ACC112 (cell line): ENCODE measurements at regions not wholly inside any gene's neighbourhood (a gene's known extent, or its start where the extent isn't known, plus 50 kb on each side); places are given as distances from the start of the nearest gene placed in this dataset.
A peak's percentile ranks its signal among the peaks of the same experiment; 100 is the strongest.
"Not testable (repeated sequence)": the region's sequence is repeated elsewhere in the genome, so short reads cannot be mapped to it uniquely, and the experiment has no call there.

Experiments
- H2AFZ ChIP-seq: fragments of 200-600 bp; sonication (generic); one replicate; pipeline ENCODE4 v1.6.0; 2017; ENCODE audit warnings: antibody characterized with exemption, low read length; ENCODE audit not compliant: unreplicated experiment
- H3K27ac ChIP-seq: fragments of 200-600 bp; sonication (generic); 2 replicates; pipeline ENCODE4 v1.5.1; 2014; ENCODE audit warnings: low read depth, mild to moderate bottlenecking, antibody characterized with exemption, low read length, moderate library complexity
- H3K27me3 ChIP-seq: fragments of 200-600 bp; sonication (generic); 2 replicates; pipeline ENCODE4 v1.6.1; 2014; ENCODE audit warnings: mild to moderate bottlenecking, antibody characterized with exemption, low read length, moderate library complexity, mixed read lengths; ENCODE audit not compliant: insufficient read depth
- H3K36me3 ChIP-seq: fragments of 200-600 bp; sonication (generic); 2 replicates; pipeline ENCODE4 v1.6.1; 2016; ENCODE audit warnings: mild to moderate bottlenecking, antibody characterized with exemption, low read length, moderate library complexity, mixed read lengths; ENCODE audit not compliant: insufficient read depth
- H3K4me1 ChIP-seq: fragments of 200-600 bp; sonication (generic); one replicate; pipeline ENCODE4 v1.6.1; 2016; ENCODE audit warnings: low read length, mixed read lengths; ENCODE audit not compliant: insufficient read depth, unreplicated experiment, control insufficient read depth
- H3K4me3 ChIP-seq: fragments of 200-600 bp; sonication (generic); 2 replicates; pipeline ENCODE4 v1.5.1; 2014; ENCODE audit warnings: mild to moderate bottlenecking, low read depth, low read length
- H3K79me2 ChIP-seq: fragments of 200-600 bp; sonication (generic); one replicate; pipeline ENCODE4 v1.6.0; 2016; ENCODE audit warnings: low read length; ENCODE audit not compliant: control insufficient read depth, unreplicated experiment, insufficient read depth

DNA sequence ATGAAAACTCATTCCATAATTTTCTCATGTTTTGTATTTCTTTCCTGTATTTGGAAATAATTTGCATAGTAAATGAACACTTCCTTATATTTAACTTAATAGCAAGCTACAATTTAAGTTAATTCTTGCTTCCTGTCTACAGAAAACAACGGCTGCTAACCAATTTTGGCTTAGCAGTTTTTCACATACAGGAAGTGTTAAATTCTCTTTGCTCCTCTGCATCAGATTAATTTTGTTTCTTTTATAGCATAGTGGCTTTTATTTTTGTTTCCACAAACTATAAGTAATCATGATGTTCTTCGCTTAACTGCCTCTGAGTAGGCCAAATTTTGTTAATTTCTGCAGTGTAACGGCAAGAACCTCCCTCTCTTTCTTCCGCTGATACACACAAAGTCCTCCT is 182.9 kb downstream of the ALX1 start:
- H3K27me3 ChIP-seq = peaks cover 2% of the 10 kb centered on the region; the same call in 1 of the 2 replicates
- no peak overlapping the region for H3K27ac ChIP-seq
- no peak overlapping the region for H2AFZ ChIP-seq

DNA sequence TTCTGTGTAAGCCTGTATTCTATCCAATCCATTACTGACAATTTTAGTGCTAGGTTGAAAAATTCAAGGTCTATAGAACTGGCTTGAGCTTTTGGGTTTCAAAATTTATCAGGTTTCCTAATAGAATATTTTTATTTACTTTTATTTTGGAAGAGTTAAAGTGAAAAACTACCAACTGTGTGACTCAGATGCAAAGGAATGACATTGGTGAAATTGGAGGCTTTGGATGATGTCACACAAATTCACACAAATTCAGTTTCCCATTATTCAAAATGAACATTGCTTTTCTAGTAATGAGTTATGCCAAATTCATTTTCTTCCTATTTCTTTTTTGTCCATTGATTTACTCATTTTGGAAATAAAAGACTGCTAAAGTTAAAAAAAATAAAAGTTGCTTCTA is 186.9 kb downstream of the ALX1 start:
- Histone ChIP-seq H3K4me3 (no peak overlapping the region), H3K36me3 (no peaks in the 10 kb centered on the region), H3K4me1 (peaks cover 8% of the 10 kb centered on the region), H3K79me2 (no peaks in the 10 kb centered on the region), H3K27ac (no peak overlapping the region), H3K27me3 (no peaks in the 10 kb centered on the region; the same call in 1 of the 2 replicates), H2AFZ (no peak overlapping the region)

More for the DNA sequence above, 182.9 kb downstream of the ALX1 start:
- Histone ChIP-seq H3K4me1 (peaks cover 5% of the 10 kb centered on the region), H3K36me3 (no peaks in the 10 kb centered on the region), H3K79me2 (no peaks in the 10 kb centered on the region), H3K4me3 (no peak overlapping the region)

DNA sequence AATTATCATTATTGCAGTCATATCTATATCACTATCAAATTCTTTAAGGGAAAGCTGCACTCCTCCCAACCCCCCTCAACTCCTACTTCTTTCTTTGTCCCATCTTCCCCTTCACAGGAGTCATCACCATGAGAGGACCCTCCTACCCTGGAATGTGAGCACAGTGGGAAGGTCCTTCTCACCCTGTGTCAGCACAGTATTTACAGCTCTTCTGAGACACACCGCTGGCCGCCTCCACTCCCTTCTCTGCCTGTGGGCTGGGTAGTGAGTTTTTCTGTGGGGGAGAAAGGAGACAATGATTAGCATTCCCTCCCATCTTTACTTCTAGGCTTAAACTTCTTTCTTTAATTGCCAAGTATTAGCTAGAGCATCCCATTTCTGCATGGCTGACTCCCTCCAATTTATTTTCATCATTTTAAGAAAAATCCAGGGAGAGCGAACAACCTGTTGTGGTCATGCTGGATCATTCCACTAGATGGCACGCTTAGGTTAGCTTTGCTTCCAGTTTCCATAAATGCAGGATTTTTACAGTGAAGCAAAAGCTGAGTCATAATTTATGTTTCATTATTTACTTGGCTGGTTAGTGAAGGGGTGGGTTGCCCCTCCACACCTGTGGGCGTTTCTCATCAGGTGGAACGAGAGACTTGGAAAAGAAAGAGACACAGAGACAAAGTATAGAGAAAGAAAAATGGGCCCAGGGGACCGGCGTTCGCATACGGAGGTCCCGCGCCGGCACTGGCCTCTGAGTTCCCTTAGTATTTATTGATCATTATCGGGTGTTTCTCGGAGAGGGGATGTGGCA is 188.5 kb downstream of the ALX1 start:
- Histone ChIP-seq H3K4me3 (peak overlapping the region; percentile 71), H3K27me3 (no peaks in the 10 kb centered on the region; the same call in 1 of the 2 replicates), H3K27ac (no peak overlapping the region), H3K79me2 (no peaks in the 10 kb centered on the region), H2AFZ (no peak overlapping the region), H3K4me1 (peaks cover 8% of the 10 kb centered on the region), H3K36me3 (no peaks in the 10 kb centered on the region)

DNA sequence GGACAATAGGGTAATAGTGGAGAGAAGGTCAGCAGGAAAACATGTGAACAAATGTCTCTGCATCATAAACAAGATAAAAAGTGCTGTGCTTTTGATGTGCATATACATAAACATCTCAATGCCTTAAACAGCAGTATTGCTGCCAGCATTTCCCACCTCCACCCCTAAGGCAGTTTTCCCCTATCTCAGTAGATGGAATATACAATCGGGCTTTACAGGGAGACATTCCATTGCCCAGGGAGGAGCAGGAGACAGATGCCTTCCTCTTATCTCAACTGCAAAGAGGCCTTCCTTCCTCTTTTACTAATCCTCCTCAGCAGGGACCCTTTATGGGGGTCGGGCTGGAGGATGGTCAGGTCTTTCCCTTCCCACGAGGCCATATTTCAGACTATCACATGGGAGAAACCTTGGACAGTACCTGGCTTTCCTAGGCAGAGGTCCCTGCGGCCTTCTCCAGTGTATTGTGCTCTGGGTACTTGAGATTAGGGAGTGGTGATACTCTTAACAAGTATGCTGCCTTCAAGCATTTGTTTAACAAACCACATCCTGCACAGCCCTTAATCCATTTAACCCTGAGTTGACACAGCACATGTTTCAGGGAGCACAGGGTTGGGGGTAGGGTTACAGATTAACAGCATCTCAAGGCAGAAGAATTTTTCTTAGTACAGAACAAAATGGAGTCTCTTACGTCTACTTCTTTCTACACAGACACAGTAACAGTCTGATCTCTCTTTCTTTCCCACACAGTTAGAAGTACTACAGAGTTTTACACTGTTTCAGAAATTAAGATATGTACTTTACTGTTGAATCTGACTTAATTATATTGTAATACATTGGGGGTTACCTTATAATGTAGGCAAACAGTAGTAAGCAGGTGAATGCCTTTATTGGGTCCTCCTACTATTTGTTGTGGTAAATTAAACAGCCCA is 189.4 kb downstream of the ALX1 start:
- not testable (repeated sequence) for H3K27me3 ChIP-seq, H3K79me2 ChIP-seq, H3K27ac ChIP-seq, H3K4me1 ChIP-seq, H2AFZ ChIP-seq, H3K36me3 ChIP-seq
- H3K4me3 ChIP-seq = peak overlapping the region; percentile 71

DNA sequence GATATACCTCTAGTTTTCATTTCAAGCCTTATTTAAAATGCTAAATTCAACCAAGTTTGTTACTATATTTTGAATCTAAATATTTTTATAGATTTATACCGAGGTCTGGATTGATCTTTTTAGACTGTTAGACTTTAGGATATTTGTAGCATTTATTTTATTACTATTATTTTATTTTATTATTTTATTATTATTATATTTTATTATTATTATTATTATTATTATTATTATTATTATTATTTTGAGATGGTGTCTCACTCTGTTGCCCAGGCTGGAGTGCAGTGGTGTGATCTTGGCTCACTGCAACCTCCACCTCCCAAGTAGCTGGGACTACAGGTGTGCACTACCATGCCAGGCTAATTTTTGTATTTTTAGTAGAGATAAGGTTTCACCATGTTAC is 195.3 kb downstream of the ALX1 start:
- not testable (repeated sequence) for H3K36me3 ChIP-seq, H3K79me2 ChIP-seq, H2AFZ ChIP-seq, H3K4me3 ChIP-seq, H3K4me1 ChIP-seq, H3K27ac ChIP-seq, H3K27me3 ChIP-seq

DNA sequence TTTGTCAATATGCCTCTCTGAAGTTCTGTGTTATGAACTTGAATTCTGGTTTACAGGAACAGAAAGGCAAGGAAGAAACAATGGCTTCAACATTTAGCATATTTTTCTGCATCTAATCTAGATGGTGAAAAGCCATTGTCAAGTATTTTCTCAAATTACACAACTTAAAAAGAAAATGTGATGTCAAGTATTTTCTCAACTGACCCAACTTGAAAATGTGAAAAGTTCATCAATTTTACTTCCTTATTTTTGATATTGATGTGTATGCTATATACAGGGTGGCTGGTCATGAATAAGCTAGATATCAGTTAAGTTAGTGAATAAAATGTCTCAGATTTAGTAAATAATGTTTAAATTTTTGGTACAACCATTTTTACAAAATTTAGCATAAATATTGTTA is 196.7 kb downstream of the ALX1 start:
- no peaks in the 10 kb centered on the region for H3K79me2 ChIP-seq
- H3K36me3 ChIP-seq = no peaks in the 10 kb centered on the region
- no peak overlapping the region for H3K4me3 ChIP-seq
- no peaks in the 10 kb centered on the region for H3K4me1 ChIP-seq
- no peak overlapping the region for H3K27ac ChIP-seq
- no peaks in the 10 kb centered on the region for H3K27me3 ChIP-seq
- H2AFZ ChIP-seq = no peak overlapping the region

DNA sequence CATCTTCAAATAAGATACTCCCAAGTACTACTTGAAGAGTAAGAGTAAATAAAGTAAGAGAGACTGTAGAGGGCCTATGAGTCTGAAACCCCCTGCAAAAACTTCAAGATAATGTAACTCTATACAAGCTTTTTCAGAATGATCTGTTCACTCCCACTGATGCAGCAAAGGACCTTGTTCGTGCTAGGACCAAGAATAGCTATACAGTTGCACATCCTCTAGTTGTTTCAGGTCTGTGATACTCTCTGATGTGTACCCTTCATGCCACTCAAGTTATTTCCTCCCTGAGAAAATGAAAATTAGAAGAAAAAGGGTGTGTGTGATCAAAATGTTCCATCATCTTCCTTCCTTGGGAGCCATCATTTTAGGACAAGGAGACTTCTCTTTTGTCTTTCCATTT is 204.4 kb downstream of the ALX1 start:
- Histone ChIP-seq H3K4me3 (no peak overlapping the region), H3K36me3 (no peaks in the 10 kb centered on the region), H3K27ac (no peak overlapping the region), H3K79me2 (no peaks in the 10 kb centered on the region), H3K27me3 (no peaks in the 10 kb centered on the region), H2AFZ (no peak overlapping the region), H3K4me1 (no peaks in the 10 kb centered on the region)

DNA sequence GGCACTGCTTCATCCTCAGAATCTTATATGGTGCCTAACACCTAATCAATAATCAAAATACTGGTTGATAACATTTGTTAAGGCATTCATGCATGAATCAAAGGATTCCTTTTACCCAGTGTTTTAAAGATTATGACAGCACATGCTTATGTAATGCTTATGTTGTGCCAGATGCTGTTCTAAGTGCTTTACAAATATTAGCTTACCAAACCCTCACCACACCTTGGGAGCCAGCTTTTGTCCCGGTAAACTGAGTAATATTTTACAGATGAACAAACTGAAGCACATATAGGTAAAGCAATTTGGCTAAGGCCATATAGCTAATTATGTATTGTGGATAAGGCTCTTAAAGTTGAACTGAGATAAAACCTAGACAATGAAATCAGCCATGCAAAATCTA is 209.2 kb downstream of the ALX1 start:
- Histone ChIP-seq H3K36me3 (no peaks in the 10 kb centered on the region), H2AFZ (no peak overlapping the region), H3K79me2 (no peaks in the 10 kb centered on the region), H3K27ac (no peak overlapping the region), H3K27me3 (no peaks in the 10 kb centered on the region), H3K4me3 (no peak overlapping the region), H3K4me1 (no peaks in the 10 kb centered on the region)

DNA sequence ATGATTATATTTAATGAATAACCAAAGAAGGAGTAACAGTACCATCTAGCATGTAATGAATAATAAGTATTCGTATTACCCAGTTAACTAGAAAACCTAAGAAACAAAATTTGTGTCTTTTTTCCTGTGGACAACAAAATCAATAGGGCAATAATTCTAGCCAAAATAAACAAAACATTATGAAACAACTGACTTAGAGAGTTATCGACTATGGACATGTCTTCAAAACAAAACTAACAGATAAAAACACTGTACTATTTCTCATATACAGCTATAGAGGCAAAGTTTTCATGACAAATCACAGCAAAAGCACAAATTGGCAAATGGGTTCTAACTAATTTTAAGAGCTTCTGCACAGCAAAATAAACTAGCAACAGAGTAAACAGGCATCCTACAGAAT is 224.1 kb downstream of the ALX1 start:
- Histone ChIP-seq H3K27me3 (no peaks in the 10 kb centered on the region), H3K27ac (no peak overlapping the region), H3K4me3 (no peak overlapping the region), H3K4me1 (no peaks in the 10 kb centered on the region), H2AFZ (no peak overlapping the region), H3K36me3 (no peaks in the 10 kb centered on the region), H3K79me2 (no peaks in the 10 kb centered on the region)

DNA sequence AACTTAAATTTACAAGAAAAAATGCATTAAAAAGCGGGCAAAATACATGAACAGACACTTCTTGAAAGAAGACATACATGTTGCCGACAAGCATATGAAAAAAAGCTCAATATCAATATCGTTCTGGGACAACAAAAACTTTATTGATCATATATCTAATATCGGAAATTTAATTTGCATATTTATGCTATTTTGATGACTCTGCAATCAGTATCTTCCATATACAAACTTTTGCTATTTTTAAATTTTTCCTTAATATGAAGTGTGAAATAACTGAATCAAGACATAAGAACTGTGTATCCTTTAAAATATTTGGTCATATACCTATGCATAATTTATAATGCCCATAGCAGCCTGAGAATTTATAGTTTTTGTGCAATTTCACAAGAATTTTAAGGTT is 224.6 kb downstream of the ALX1 start:
- no peak overlapping the region for H2AFZ ChIP-seq

More for the DNA sequence above, 224.6 kb downstream of the ALX1 start:
- Histone ChIP-seq H3K36me3 (no peaks in the 10 kb centered on the region), H3K27me3 (no peaks in the 10 kb centered on the region), H3K4me1 (no peaks in the 10 kb centered on the region), H3K27ac (no peak overlapping the region), H3K79me2 (no peaks in the 10 kb centered on the region), H3K4me3 (no peak overlapping the region)
